Motor neuron (in vitro differentiated cells): ENCODE measurements at regions not wholly inside any gene's neighbourhood (a gene's known extent, or its start where the extent isn't known, plus 50 kb on each side); places are given as distances from the start of the nearest gene placed in this dataset.
A peak's percentile ranks its signal among the peaks of the same experiment; 100 is the strongest.

Experiments used
- ATAC-seq, 8 experiments: fragments of 200-7000 bp; cut with Tn5 transposase; replicated peaks in 6 of 8; 2 replicates each; pipeline ENCODE4 v1.8.0; 2021; ENCODE audit warnings: mild to moderate bottlenecking in 8 of 8, moderate library complexity in 8 of 8
- H3K27ac ChIP-seq, 2 donors: fragments of 250-450 bp; sonication (Bioruptor Pico); 2 replicates each; pipeline ENCODE4 v1.9.0; 2021; ENCODE audit warnings: antibody characterized with exemption in 2 of 2, mild to moderate bottlenecking in 2 of 2, moderate library complexity in 1 of 2
- H3K4me1 ChIP-seq, 2 donors: fragments of 250-450 bp; sonication (Bioruptor Pico); replicated peaks in 1 of 2; 2 replicates each; pipeline ENCODE4 v1.6.1; 2021; ENCODE audit warnings: antibody characterized with exemption in 2 of 2, mild to moderate bottlenecking in 2 of 2, moderate library complexity in 1 of 2
- H3K4me3 ChIP-seq, 5 donors: fragments of 250-450 bp; sonication (Bioruptor Pico); 2 replicates each; pipeline ENCODE4 v1.9.0; 2021; ENCODE audit warnings: antibody characterized with exemption in 5 of 5, mild to moderate bottlenecking in 5 of 5, moderate library complexity in 4 of 5
- WGBS, 10 experiments: fragments of 450-650 bp; shearing (Covaris generic); methylation state at CpG; one replicate each; pipeline ENCODE4 v1.0.0; 2022; 5-methylcytosine and 5-hydroxymethylcytosine counted together
- in situ Hi-C, 9 experiments: fragments of 400-800 bp; cut with MboI; loops; one replicate each; pipeline ENCODE4 v1.15.0; 2021; ENCODE audit warnings: low sequenced_read_pairs in 9 of 9, low pct_unique_long_range_greater_than_20kb in 2 of 9; ENCODE audit not compliant: unreplicated experiment in 9 of 9

DNA sequence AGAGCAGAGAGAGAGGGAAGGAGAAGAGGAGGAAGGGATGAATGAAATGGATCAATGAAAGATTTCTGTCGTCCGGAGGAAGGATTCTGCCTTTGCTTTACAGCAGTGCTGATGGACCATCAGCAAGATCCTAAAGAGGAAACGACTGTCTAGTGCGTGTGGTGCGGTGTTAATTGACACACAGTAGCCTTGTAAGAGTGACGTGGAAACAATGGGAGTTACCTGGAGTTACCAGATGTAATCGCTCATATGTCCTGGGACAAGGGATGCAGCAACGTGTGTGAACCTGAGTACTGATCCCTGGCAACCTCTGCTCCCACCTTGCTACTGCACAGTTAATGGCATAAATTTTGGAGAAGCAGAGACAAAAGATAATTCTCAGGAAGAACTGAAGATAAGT is 62.6 kb upstream of the TPRG1 start:
- 51 to 100% (median 81%) methylated on average over 2 to 8 of the region's 8 CpGs; no CpG with 5 or more reads in 1 of the 10 experiments for WGBS, 10 experiments
- H3K4me1 ChIP-seq, result no peaks in the 10 kb centered on the region
- no peak overlapping the region for H3K4me3 ChIP-seq
- no peak overlapping the region for H3K27ac ChIP-seq
- in situ Hi-C loops, result no loop called here
- no peak for ATAC-seq

DNA sequence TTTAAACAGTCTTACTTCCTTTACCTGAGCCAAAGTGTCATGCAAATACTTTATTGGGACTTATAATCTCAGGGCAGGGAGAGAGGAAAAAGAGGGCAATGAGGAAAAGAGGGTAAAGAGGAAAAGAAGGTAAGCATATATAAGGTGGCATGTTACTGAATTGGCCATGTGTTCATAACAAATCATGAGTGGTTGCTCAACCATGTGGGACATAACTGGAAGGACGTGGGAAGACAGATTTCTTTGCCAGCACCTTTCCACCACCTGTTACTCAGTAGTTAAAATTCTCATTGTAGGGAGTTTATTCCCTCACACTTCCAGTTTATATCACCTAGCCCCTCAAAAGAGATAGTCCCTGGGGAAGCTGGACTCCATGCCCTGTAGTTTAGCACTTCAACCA is 54.7 kb upstream of the TPRG1 start:
- ATAC-seq, result no peak
- Histone ChIP-seq H3K27ac (no peak overlapping the region), H3K4me1 (no peaks in the 10 kb centered on the region), H3K4me3 (no peak overlapping the region)
- WGBS, 10 experiments, result 0 to 100% (median 35%) methylated on average over 1 of the region's 1 CpG; no CpG with 5 or more reads in 4 of the 10 experiments
- in situ Hi-C loops, result no loop called here

- Histone ChIP-seq H3K27ac (no peak overlapping the region), H3K4me1 (peaks cover 0 to 15% of the 10 kb centered on the region in 2 donors), H3K4me3 (no peak overlapping the region)
- 43 to 80% methylated on average over 1 of the region's 1 CpG; no CpG with 5 or more reads in 8 of the 10 experiments for WGBS, 10 experiments
- in situ Hi-C loops, result no loop called here
- ATAC-seq, result no peak
Measured at GRCh38 chr3:189118896-189119295, 52.9 kb upstream of the TPRG1 start.

GRCh38 chr3:189119950-189120349 is 51.8 kb upstream of the TPRG1 start:
- ATAC-seq, result peak in 2 of 8 experiments; percentile 27 to 60
- H3K27ac ChIP-seq, result no peak overlapping the region
- 41 to 100% (median 92%) methylated on average over 1 to 3 of the region's 3 CpGs for WGBS, 10 experiments
- in situ Hi-C loops, result no loop called here
- no peak overlapping the region for H3K4me3 ChIP-seq
- peaks cover 0 to 17% of the 10 kb centered on the region in 2 donors for H3K4me1 ChIP-seq

DNA sequence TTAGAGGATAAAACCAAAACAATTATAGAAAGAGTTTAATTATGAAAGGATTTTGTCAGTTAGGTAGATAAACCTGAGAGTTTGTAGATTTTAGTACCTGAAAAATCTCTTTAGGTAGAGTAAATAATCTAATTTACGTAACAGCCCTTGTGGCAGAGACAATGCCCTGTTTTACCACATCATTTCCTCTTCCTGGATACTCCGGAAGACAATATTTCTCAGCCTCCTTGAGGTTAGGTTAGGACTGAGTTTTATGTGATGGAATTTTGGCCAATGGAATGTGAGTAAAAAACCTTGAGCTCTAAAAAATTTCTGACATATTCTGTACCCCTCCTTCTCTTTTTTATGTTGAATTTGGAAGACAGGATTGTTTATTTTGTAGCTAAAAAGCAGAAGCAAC is 50.7 kb upstream of the TPRG1 start:
- H3K4me1 ChIP-seq, result peaks cover 0 to 17% of the 10 kb centered on the region in 2 donors
- in situ Hi-C loops, result no loop called here
- no peak for ATAC-seq
- H3K27ac ChIP-seq, result no peak overlapping the region
- WGBS, 10 experiments, result 60 to 100% (median 84%) methylated on average over 1 to 2 of the region's 2 CpGs; no CpG with 5 or more reads in 1 of the 10 experiments
- no peak overlapping the region for H3K4me3 ChIP-seq
